Fibroblast of skin of scalp (primary cell): ENCODE measurements at regions not wholly inside any gene's neighbourhood (a gene's known extent, or its start where the extent isn't known, plus 50 kb on each side); places are given as distances from the start of the nearest gene placed in this dataset.
"Not testable (repeated sequence)": the region's sequence is repeated elsewhere in the genome, so short reads cannot be mapped to it uniquely, and the experiment has no call there.

Experiments used
- DNase-seq: peaks from one replicate; pipeline ENCODE4 v3.0.0-alpha.2; 2013

DNA sequence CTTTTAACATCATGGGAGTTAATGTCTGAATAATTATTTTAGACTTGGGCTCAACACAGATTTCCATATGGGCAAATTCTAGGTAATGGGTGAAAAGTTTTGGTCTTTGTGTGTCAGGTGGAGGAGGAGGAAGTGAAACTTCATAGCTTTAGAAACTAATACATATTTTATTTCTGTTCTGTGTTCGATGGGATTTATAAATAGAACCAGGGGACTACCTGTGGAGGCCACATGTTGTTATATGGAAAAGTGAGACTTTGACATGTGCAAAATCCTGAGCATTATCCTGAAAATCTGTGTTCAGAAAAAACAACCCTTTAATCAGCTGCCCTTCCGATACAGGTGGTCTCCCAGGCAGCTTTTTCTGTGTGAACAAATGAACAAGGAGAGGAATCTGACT lies 209.5 kb downstream of the SOX2 start:
- DNase-seq, result no peak

DNA sequence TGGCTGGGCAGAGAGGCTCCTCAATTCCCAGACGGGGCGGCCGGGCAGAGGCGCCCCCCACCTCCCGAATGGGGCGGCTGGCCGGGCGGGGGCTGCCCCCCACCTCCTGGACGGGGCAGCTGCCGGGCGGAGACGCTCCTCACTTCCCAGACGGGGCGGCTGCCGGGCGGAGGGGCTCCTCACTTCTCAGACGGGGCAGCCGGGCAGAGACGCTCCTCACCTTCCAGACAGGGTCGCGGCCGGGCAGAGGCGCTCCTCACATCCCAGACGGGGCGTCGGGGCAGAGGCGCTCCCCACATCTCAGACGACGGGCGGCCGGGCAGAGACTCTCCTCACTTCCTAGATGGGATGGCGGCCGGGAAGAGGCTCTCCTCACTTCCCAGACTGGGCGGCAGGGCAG lies 214.1 kb downstream of the SOX2 start:
- DNase-seq, result not testable (repeated sequence)

DNA sequence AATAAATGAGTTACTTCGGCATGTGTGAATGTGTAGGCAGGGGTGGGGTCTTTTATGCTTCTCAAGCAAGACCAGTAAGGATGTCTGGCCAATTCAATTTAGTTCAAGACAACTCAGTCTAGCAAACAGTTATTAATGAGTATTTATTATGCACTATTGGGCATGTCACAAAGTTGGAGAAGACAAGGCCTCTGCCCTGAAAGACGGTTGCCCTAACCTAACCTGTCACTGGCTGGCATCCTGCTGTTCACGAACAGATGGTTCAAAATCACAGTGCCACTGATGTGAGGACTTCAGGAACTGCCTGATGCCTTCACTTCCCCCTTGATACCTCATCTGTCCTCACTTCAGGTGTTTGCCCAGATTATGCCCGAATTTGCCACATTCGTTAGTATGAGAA lies 217.8 kb downstream of the SOX2 start:
- no peak for DNase-seq

- DNase-seq, result no peak
Observed at GRCh38 chr3:181930105-181930504, 218.4 kb downstream of the SOX2 start.

- no peak for DNase-seq
Observed at GRCh38 chr3:181932039-181932438, 220.3 kb downstream of the SOX2 start.

- DNase-seq, result no peak
Observed at GRCh38 chr3:181933052-181933618, 221.4 kb downstream of the SOX2 start.

DNA sequence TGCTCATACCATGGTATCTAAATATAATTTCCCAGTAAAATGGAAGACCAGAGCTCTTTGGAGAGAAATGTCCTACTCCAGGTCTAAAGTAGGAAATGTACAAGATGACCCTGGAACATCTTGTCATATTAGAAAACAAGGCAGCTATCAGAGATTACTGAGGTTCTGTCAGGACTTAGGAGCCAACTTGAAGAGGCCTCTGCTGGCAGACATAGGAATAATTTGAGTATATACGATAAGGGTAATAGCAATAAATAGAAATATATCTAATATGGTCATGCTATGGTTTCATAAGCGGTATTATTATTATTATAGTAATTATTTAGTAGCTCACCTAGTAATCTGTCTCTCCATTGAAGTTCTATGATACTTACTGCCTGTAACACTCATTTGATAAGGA lies 224.2 kb downstream of the SOX2 start:
- DNase-seq, result no peak

DNA sequence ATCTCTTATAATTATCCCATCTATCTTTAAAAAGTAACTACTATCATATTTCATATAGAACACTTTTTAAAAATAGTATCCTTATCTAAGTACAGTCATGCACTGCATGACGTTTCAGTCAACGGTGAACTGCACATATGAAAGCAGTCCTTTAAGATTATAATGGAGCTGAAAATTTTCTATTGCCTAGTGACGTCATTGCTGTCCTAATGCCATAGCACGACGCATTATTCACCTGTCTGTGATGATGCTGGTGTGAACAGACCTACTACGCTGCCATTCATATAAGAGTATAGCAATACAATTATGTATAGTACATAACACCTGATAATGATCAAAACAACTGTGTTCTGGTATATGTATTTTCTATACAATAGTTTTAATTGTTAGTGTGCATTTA lies 225.0 kb downstream of the SOX2 start:
- DNase-seq, result no peak

DNA sequence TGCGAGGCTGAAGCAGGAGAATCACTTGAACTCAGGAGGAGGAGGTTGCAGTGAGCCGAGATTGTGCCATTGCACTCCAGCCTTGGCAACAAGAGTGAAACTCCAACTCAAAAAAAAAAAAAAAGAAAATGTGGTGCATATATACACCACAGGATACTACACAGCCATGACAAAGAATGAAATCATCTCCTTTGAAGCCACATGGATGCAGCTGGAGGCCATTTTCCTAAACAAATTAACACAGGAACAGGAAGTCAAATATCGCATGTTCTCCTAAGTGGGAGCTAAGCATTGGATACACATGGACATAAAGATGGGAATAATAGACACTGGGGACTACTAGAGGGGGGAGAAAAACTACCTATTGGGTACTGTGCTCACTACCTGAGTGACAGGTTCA lies 226.9 kb downstream of the SOX2 start:
- not testable (repeated sequence) for DNase-seq

DNA sequence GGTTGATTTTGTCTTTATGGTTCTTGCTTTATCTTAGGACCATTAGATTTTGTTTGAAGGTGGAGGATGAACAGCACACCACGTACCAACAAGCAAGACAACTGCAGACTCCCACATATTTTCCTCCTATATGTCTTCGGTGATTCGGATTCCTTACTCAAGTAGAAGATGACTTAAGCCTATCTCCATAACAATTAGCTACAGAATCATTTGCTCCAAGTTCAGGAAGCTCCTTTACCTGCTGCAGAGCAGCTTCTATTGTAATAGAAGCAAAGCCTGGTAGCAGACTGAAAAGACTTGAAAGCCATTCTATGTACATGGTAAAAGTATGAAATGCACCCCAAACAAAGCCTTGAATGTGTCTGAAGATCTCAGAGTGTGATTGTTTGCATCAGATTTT lies 229.0 kb downstream of the SOX2 start:
- DNase-seq, result no peak

- no peak for DNase-seq
Observed at GRCh38 chr3:181941250-181941649, 229.5 kb downstream of the SOX2 start.

DNA sequence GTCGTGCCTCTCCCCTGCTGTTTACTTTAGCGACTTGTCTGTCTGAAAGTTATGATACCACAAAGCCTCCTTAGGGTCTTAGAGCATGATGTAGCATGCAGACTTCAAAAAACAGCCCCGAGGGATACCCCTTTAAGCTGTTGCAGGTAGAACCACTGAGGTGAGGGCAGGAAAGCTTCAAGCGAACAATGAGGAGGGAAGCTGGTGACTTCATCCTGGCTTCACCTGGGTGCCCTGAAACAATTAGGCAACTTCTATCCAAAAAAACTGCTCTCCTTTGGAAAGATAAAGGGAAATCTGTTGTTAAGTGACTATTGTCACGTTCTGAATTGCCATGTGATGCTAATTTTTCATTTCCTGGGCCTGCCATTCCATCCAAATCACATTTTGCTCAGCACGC lies 231.6 kb downstream of the SOX2 start:
- DNase-seq, result no peak

DNA sequence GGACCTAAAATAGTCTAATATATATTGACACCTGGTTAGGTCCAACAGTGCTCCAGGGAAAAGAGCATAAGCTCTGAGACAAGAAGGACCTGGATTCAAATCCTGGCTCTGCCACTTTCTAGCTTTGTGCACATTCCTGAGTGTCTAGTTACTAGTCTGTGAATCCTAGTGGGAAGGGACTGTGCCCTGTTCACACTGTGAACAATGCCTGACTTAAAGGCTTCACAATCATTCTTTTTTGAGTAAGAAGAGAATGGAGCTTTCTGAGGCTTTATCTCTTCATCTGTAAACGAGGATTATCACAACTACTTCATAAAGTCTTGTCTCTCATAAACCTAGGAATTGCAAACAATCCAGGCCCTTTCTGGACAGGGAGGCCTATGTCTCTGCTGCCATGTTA lies 235.9 kb downstream of the SOX2 start:
- no peak for DNase-seq

DNA sequence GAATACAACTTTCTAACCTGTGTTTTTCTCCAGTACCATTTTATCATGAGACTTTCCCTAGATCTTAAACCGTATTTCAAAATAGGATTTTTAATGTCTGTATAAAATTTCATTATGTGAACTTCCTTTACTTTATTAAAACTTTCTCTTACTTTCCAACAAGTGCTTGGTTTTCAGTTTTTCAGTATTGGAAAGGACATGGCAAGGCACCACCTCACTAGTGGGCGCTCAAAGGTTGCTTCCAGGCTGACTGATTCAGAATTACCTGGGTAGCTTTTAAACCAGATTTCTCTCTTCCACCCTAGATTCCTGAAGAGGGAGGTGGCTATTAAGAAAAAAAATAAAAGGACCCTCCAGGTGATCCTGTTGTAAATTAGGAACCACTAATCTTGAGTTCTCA lies 236.6 kb downstream of the SOX2 start:
- no peak for DNase-seq

GRCh38 chr3:181952221-181952620 lies 240.5 kb downstream of the SOX2 start:
- peak; percentile 27 for DNase-seq

GRCh38 chr3:181952929-181953328 lies 241.2 kb downstream of the SOX2 start:
- DNase-seq, result no peak

DNA sequence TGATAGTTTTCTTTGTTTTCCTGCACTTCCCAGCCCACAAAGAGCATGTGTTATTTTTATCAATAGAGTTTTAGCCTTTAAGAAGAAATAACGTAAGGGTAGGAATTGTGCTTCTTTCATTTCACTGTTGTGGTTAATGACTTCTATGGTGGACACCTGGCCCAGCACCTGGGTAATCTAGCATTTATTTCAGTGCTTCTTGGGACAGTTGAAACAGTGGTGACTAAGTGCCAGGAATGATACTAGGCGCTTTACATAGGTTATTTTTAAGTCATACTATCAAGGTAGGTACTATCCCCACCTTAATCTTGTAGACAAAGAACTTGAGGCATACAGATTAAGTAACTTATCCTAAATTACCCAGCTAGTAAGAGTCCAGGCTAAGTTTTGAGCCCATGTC lies 243.8 kb downstream of the SOX2 start:
- no peak for DNase-seq

GRCh38 chr3:181956122-181956521 lies 244.4 kb downstream of the SOX2 start:
- DNase-seq, result no peak

DNA sequence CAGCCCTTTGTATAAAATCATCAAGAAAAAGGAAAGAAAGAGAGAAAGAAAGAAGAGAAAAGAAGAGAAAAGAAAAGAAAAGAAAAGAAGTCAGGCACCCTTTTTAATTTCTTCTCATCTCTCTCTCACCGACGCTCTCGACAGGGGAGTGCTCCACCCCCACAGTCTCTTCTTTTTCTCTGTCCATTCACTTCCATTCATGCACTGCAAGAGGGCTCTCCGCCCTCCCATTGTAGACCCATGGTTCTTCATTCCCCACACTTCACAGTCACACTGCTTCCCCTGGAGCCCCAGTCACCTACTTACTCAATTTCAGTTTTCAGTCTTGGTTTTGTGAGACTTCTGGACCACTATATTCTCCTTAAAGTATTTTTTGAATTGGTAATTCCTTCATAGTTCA lies 254.7 kb downstream of the SOX2 start:
- DNase-seq, result no peak

DNA sequence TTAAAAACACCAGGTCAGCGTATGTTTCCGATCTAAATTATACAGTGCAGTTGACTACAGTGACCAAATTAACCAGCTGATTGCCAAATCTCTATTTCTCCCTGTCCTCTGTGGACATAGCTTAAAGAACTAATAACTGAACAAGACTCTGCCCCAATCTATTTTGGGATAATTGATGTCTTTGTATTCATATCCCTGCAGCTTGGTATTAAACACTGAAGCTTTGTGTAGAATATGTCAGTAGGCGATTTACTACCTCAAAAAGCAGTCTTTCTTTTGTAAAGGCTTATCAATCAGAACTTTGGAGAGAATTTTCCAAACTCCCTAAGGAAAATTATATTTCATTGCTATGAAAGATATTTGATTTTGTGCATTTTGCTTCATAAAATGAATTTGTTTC lies 258.2 kb downstream of the SOX2 start:
- no peak for DNase-seq

GRCh38 chr3:181971424-181971823 lies 259.7 kb downstream of the SOX2 start:
- DNase-seq, result no peak

DNA sequence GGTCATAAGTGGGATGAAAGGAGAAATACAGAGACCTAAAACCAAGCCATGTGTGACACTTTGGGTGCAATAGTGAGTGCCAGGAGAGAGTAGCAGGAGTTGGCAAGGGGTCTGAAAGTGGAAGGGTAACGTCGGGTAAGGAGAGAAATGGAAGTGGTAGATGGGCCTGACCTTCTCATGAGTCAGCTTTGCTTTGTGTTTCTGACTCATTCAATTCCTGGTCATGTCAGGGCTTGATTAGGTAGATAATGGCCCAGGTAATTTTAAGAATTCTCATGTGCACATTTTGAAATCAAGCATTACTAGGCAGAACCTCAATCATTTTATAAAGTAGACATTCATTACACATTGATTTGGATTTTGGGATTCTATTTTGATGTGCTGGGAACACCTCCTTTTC lies 262.5 kb downstream of the SOX2 start:
- no peak for DNase-seq

DNA sequence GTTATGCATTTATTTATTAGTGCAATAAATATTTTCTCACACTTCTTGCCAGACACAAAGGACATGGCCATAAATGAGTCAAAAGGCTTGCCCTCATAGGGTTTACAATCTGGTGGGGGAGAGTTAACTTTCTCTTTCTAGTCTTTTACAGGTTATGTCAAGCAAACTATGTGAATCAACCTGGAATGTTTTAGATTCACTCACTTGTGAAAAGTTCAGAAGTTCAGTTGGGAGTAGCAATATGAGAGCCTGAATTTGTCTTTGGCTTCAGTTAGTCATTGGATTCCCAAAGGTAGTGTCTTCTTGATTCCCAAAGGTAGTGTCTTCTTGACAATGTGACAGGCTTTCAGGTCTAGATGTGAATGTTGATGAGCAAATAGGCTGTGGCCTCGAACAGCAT lies 264.8 kb downstream of the SOX2 start:
- no peak for DNase-seq

GRCh38 chr3:181985386-181985785 lies 273.7 kb downstream of the SOX2 start:
- no peak for DNase-seq

GRCh38 chr3:181987736-181988135 lies 276.0 kb downstream of the SOX2 start:
- DNase-seq, result no peak

DNA sequence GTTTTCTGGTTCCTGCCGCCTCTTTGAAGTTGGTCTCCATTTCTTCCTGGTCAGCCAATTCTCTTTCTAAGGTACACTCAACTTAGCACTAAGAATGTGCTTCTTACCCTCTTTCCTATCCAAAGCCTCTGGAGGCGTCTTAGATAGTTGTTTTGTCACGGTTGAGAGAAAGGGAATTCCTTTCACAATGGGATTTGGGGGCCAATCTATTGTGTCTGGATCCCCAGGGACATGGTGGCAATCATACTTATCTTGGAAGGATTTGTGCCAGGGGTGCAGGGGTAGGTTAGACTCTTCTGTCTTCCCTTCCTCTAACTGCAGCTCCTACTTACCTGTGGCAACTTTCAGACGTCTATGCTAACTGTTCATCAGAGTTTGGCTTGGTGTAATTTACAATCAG lies 287.1 kb downstream of the SOX2 start:
- no peak for DNase-seq
